ENCODE measurements at regions not wholly inside any gene's neighbourhood (a gene's known extent, or its start where the extent isn't known, plus 50 kb on each side); places are given as distances from the start of the nearest gene placed in this dataset.

DNA sequence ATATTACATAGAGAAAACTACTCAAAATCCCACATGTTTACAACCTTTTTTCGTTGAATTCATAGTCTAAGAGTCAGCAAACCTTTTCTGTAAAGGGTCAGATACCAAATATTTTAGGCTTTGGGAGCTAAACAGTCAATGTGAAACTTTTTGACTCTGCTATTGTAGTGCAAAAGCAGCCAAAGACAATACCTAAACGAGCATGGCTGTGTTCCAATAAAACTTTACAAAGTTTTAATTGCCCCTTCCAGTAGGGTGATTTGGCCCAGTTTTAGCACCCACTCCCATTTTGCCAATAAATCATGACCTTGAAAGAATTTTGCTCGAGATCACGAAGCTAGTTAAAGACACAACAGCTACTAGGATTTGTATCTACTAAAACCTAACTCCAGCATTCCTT is 147.2 kb downstream of the ANKRD50 start:
- Histone ChIP-seq H3K4me2 (ENCODE audit: low read length) (no peak overlapping the region), H3F3A (ENCODE audit: insufficient read depth, low read length) (no peaks in the 10 kb centered on the region), H3K9ac (ENCODE audit: low read length) (no peak overlapping the region), H3K9me2 (ENCODE audit: low read depth, low read length) (no peaks in the 10 kb centered on the region), H3K79me2 (ENCODE audit: insufficient read depth, low read length) (no peaks in the 10 kb centered on the region), H3K9me3 (ENCODE audit: low read length) (no peaks in the 10 kb centered on the region), H3K4me1 (ENCODE audit: insufficient read depth, low read length, severe bottlenecking) (no peaks in the 10 kb centered on the region), H3K27me3 (ENCODE audit: insufficient read depth, low read length) (no peaks in the 10 kb centered on the region), H3K27ac (ENCODE audit: low read depth, low read length, poor library complexity, severe bottlenecking) (no peak overlapping the region), H4K20me1 (ENCODE audit: insufficient read depth, low read length) (no peaks in the 10 kb centered on the region), H3K4me3 (ENCODE audit: low read depth, low read length, poor library complexity, severe bottlenecking) (no peak overlapping the region), H3K36me3 (ENCODE audit: insufficient read depth, low read length) (no peaks in the 10 kb centered on the region), H2AFZ (ENCODE audit: low read length) (no peak overlapping the region)
- TF ChIP-seq EZH2 (IDR thresholded peaks at IDR 0.05; ENCODE audit: borderline replicate concordance, low read length) (no peak), CTCF (IDR thresholded peaks at IDR 0.05; ENCODE audit: low read length) (no peak)

GRCh38 chr4:124566030-124566429 is 146.5 kb downstream of the ANKRD50 start:
- Histone ChIP-seq H3K9ac (ENCODE audit: low read length) (no peak overlapping the region), H3K9me3 (ENCODE audit: low read length) (no peaks in the 10 kb centered on the region), H3K4me1 (ENCODE audit: insufficient read depth, low read length, severe bottlenecking) (no peaks in the 10 kb centered on the region), H4K20me1 (ENCODE audit: insufficient read depth, low read length) (no peaks in the 10 kb centered on the region), H3K79me2 (ENCODE audit: insufficient read depth, low read length) (no peaks in the 10 kb centered on the region), H2AFZ (ENCODE audit: low read length) (no peak overlapping the region), H3F3A (ENCODE audit: insufficient read depth, low read length) (no peaks in the 10 kb centered on the region), H3K27ac (ENCODE audit: low read depth, low read length, poor library complexity, severe bottlenecking) (no peak overlapping the region), H3K4me2 (ENCODE audit: low read length) (no peak overlapping the region), H3K4me3 (ENCODE audit: low read depth, low read length, poor library complexity, severe bottlenecking) (no peak overlapping the region), H3K36me3 (ENCODE audit: insufficient read depth, low read length) (no peaks in the 10 kb centered on the region), H3K9me2 (ENCODE audit: low read depth, low read length) (no peaks in the 10 kb centered on the region), H3K27me3 (ENCODE audit: insufficient read depth, low read length) (no peaks in the 10 kb centered on the region)
- TF ChIP-seq EZH2 (IDR thresholded peaks at IDR 0.05; ENCODE audit: borderline replicate concordance, low read length), result no peak
- no peak for TF ChIP-seq CTCF (IDR thresholded peaks at IDR 0.05; ENCODE audit: low read length)

DNA sequence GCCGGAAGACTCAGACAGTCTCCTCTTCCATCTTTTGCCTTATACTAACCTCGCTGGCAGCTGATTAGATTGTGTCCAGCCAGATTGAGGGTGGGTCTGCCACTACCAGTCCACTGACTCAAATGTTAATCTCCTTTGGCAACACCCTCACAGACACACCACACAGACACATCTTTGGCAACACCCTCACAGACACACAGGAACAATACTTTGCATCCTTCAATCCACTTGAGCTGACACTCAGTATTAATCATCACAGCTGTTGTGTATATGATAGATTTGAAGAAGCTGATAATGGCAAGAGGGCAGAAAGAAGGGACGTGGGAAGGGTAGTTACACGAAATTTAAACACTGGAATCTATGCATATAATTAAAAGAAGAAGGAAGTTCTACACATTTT is 139.5 kb downstream of the ANKRD50 start:
- Histone ChIP-seq H3K27me3 (ENCODE audit: insufficient read depth, low read length) (no peaks in the 10 kb centered on the region), H3K9me3 (ENCODE audit: low read length) (no peaks in the 10 kb centered on the region), H3K36me3 (ENCODE audit: insufficient read depth, low read length) (no peaks in the 10 kb centered on the region), H3K27ac (ENCODE audit: low read depth, low read length, poor library complexity, severe bottlenecking) (no peak overlapping the region), H3K9me2 (ENCODE audit: low read depth, low read length) (no peaks in the 10 kb centered on the region), H3K9ac (ENCODE audit: low read length) (no peak overlapping the region), H3K4me2 (ENCODE audit: low read length) (no peak overlapping the region), H3F3A (ENCODE audit: insufficient read depth, low read length) (no peaks in the 10 kb centered on the region), H3K4me3 (ENCODE audit: low read depth, low read length, poor library complexity, severe bottlenecking) (no peak overlapping the region), H3K4me1 (ENCODE audit: insufficient read depth, low read length, severe bottlenecking) (no peaks in the 10 kb centered on the region), H4K20me1 (ENCODE audit: insufficient read depth, low read length) (no peaks in the 10 kb centered on the region), H3K79me2 (ENCODE audit: insufficient read depth, low read length) (no peaks in the 10 kb centered on the region), H2AFZ (ENCODE audit: low read length) (no peak overlapping the region)
- TF ChIP-seq CTCF (IDR thresholded peaks at IDR 0.05; ENCODE audit: low read length) (no peak), EZH2 (IDR thresholded peaks at IDR 0.05; ENCODE audit: borderline replicate concordance, low read length) (no peak)
